SJSA1 (cell line): ENCODE measurements at regions not wholly inside any gene's neighbourhood (a gene's known extent, or its start where the extent isn't known, plus 50 kb on each side); places are given as distances from the start of the nearest gene placed in this dataset.

ENCODE experiments used
- DNase-seq, 2 experiments: peaks; one replicate each; pipeline ENCODE4 v3.0.0-alpha.2; 2015 to 2020; ENCODE audit warnings: low spot score in 2 of 2, low read depth in 1 of 2
- H3K27ac ChIP-seq: fragments of 250-450 bp; sonication (Bioruptor Pico); 2 replicates; pipeline ENCODE4 v1.5.1; 2020; ENCODE audit warnings: mild to moderate bottlenecking, moderate library complexity
- H3K27me3 ChIP-seq: fragments of 250-450 bp; sonication (Bioruptor Pico); replicated peaks from 2 replicates; pipeline ENCODE4 v1.5.1; 2020; ENCODE audit warnings: mild to moderate bottlenecking, moderate library complexity
- H3K36me3 ChIP-seq: fragments of 250-450 bp; sonication (Bioruptor Pico); 2 replicates; pipeline ENCODE4 v1.5.1; 2020; ENCODE audit warnings: mild to moderate bottlenecking
- H3K4me1 ChIP-seq: fragments of 250-450 bp; sonication (Bioruptor Pico); replicated peaks from 2 replicates; pipeline ENCODE4 v1.6.1; 2021; ENCODE audit warnings: mild to moderate bottlenecking
- H3K4me3 ChIP-seq: fragments of 250-450 bp; sonication (Bioruptor Pico); 2 replicates; pipeline ENCODE4 v1.5.1; 2020; ENCODE audit warnings: mild to moderate bottlenecking
- H3K9me3 ChIP-seq: fragments of 250-450 bp; sonication (Bioruptor Pico); replicated peaks from 2 replicates; pipeline ENCODE4 v1.5.1; 2020; ENCODE audit warnings: mild to moderate bottlenecking

DNA sequence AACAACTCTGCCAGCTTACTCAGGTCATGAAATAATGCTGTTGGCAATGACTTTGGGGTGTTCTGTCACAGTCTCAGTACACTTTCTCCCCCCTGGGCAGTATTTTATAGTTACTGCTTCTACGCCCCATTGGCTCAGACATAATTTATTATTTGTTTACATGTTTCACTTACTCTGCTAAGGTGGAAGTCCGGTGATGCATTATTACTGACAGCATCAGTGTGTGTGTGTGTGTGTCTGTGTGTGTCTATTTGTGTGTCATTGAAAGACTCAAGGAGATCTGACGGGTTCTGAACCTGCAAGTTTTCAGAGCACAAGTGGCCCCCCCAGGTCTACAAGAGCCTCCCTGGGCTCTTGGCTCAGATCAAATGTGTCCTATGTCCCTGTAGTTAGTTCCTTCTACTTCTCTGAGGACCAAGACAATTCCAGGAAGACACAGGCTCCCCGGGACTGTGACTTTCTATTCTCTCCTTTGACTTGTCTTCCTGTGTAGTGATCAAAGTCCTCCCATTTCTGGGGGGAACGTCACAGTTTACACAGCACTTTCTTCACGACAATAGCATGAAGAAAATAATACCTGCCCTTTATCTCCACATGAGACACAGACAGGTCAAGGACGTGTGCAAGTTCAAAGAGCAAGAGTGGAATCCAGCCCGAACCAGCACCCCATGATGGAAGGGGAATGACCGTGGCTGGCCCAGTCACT, 283.7 kb upstream of the GATB start:
- Histone ChIP-seq H3K36me3 (no peaks in the 10 kb centered on the region), H3K9me3 (no peaks in the 10 kb centered on the region; the same call in 1 of the 2 replicates), H3K27me3 (no peaks in the 10 kb centered on the region), H3K27ac (no peak overlapping the region), H3K4me1 (peaks cover 1% of the 10 kb centered on the region; the same call in 1 of the 2 replicates), H3K4me3 (no peak overlapping the region)
- DNase-seq, result no peak

DNA sequence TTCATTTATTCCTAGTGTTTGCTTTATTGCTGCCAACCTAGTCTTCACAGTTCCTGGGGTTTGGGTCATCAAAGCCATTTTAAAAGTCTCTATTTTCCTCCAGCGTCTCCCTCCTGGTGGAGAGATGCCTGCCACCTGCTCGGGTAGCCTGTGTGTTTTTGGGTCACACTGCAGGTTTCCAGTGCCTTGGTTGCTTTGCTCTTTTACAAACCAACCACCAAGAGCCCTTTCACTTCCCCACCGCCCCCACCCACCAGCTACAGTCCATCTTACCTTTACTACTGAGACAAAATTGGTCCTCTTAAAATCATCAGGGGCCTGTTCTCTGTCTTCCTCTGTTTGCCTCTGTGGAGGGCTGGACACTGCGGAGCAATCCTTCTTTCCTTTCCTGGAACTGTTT, 280.5 kb upstream of the GATB start:
- no peaks in the 10 kb centered on the region for H3K36me3 ChIP-seq

DNA sequence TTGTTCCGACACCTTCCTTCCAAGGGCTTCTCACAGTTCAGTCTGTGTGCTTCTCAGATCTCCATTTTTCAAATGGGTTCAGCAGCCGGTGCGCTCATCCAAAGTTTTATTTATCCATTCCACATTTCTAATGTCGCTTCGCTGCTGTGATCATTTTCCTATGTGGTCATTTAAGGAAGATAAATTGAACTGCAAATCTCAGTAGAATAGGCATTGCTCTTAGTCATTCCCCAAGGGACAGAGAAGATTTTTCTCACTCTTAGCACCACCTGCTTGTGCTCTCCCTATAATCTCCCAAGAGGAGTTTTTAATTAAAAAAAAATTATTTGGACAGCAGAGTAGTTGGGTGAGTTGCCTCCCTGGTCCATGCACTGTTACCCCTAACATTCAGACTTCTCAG, 278.9 kb upstream of the GATB start:
- DNase-seq, result no peak
- Histone ChIP-seq H3K27ac (no peak overlapping the region), H3K36me3 (no peaks in the 10 kb centered on the region), H3K27me3 (no peaks in the 10 kb centered on the region), H3K4me1 (peaks cover 7% of the 10 kb centered on the region; the same call in 1 of the 2 replicates), H3K9me3 (no peaks in the 10 kb centered on the region; the same call in 1 of the 2 replicates), H3K4me3 (no peak overlapping the region)

More for the DNA sequence above, 280.5 kb upstream of the GATB start:
- Histone ChIP-seq H3K27me3 (no peaks in the 10 kb centered on the region), H3K27ac (no peak overlapping the region), H3K9me3 (no peaks in the 10 kb centered on the region; the same call in 1 of the 2 replicates), H3K4me1 (peaks cover 7% of the 10 kb centered on the region; the same call in 1 of the 2 replicates), H3K4me3 (no peak overlapping the region)
- no peak for DNase-seq

DNA sequence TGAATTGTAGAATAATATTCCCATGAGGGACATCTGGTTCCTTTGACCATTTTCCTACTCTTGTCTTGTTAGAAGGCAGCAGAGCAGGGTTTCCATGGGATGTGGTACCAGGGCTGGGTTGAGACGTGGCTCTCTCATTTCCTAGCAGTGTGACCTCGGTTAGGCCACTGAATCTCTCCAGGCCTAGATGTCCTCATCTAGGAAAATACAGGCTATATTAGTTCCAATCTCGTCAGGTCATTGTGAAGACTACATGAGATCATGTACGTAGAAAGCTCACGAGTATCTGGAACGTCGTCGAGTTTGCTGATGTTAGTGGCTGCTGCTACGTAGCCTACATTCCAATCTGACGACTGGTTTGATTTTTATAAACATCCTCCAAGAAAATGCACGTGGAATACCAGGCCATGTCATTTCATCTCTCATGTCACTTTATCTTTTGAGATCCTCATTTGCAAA, 278.2 kb upstream of the GATB start:
- peaks cover 7% of the 10 kb centered on the region; the same call in 1 of the 2 replicates for H3K4me1 ChIP-seq
- H3K27me3 ChIP-seq, result no peaks in the 10 kb centered on the region
- no peaks in the 10 kb centered on the region for H3K36me3 ChIP-seq
- no peaks in the 10 kb centered on the region; the same call in 1 of the 2 replicates for H3K9me3 ChIP-seq
- no peak overlapping the region for H3K4me3 ChIP-seq
- H3K27ac ChIP-seq, result peak overlapping the region; percentile 42; the same call in 1 of the 2 replicates
- DNase-seq, result peak in 1 of 2 experiments; percentile 16

DNA sequence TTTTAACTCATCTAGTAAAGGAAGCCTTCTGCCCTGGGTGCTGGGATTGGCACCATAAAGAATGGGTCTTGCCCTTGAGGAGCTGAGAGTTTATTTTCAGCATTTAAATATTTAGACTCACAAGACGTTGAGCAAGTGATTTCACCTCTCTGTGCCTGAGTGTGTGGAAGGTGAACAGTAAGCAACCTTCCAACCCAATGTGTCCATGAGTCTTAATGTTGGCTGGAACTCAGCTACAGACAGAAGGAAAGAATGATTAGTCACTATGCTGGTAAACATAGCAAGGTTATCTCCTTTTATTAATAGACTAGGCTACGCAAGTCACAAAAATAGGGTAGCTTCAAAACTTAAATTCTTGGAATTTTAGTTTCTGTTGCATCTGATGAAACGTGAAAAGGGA, 277.4 kb upstream of the GATB start:
- Histone ChIP-seq H3K27ac (no peak overlapping the region), H3K36me3 (no peaks in the 10 kb centered on the region), H3K9me3 (no peaks in the 10 kb centered on the region; the same call in 1 of the 2 replicates), H3K4me1 (peaks cover 7% of the 10 kb centered on the region; the same call in 1 of the 2 replicates), H3K27me3 (no peaks in the 10 kb centered on the region), H3K4me3 (no peak overlapping the region)
- DNase-seq, result no peak

DNA sequence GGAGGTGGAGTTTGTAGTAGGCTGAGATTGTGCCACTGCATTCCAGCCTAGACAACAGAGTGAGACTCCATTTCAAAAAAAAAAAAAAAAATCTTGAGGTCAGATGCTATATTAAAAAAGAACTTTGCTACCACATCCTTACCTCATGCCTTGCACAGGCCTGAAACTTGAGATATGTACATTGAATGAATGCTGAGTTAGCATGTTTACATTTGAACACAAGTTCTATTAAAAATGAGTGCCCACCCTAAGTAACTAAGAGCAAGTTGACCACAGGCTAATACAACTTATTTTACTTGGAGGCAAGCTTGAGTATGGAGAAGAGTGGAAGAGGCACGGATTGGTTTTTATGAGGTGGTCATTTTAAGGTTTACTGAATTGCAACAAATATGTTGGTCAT, 276.6 kb upstream of the GATB start:
- H3K4me1 ChIP-seq, result peaks cover 7% of the 10 kb centered on the region; the same call in 1 of the 2 replicates
- H3K27me3 ChIP-seq, result no peaks in the 10 kb centered on the region
- no peak for DNase-seq
- H3K27ac ChIP-seq, result no peak overlapping the region
- no peaks in the 10 kb centered on the region for H3K36me3 ChIP-seq
- no peaks in the 10 kb centered on the region; the same call in 1 of the 2 replicates for H3K9me3 ChIP-seq
- H3K4me3 ChIP-seq, result no peak overlapping the region

DNA sequence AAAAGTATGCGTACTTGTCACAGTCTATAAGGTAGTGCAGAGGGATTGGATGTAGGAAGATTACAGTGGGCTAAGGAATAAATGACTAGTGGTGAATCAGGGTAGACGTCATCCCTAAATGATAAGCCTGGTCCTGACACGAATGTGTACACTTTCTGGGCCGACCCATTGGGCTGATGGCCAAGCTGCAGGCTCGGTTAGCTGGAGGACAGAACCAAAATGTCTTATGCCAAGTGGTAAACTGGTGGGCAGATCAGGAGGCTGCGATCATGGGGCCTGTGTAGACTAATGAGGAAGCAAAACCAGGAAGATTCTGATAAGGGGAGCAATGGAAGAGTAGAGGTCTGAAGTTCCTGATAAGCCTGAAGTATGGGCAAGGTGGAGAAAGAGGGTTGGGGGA, 272.8 kb upstream of the GATB start:
- Histone ChIP-seq H3K27me3 (no peaks in the 10 kb centered on the region), H3K4me1 (no peaks in the 10 kb centered on the region), H3K27ac (no peak overlapping the region), H3K36me3 (no peaks in the 10 kb centered on the region), H3K9me3 (no peaks in the 10 kb centered on the region), H3K4me3 (no peak overlapping the region)
- DNase-seq, result no peak

DNA sequence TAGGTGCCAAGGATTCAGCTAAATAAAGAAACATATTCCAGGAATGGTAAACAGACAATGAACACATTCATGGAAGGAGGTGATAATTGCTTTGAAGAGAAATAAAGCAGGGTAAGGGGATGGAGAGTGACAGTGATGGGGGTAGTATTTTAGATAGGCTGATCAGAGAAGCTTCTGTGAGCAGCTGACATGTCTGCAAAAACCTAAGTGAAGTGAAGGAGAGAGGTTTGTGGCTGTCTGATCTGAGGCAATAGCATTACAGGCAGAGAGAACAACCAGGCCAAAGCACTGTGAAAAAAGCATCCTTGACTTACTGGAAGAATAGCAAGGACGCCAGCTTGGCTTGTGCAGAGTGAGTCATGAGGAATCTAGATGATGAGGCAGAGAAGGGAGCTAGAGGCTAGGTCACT, 271.9 kb upstream of the GATB start:
- DNase-seq, result no peak
- H3K27ac ChIP-seq, result no peak overlapping the region
- no peaks in the 10 kb centered on the region for H3K27me3 ChIP-seq
- H3K4me1 ChIP-seq, result no peaks in the 10 kb centered on the region
- no peaks in the 10 kb centered on the region for H3K9me3 ChIP-seq
- no peak overlapping the region for H3K4me3 ChIP-seq
- H3K36me3 ChIP-seq, result no peaks in the 10 kb centered on the region

DNA sequence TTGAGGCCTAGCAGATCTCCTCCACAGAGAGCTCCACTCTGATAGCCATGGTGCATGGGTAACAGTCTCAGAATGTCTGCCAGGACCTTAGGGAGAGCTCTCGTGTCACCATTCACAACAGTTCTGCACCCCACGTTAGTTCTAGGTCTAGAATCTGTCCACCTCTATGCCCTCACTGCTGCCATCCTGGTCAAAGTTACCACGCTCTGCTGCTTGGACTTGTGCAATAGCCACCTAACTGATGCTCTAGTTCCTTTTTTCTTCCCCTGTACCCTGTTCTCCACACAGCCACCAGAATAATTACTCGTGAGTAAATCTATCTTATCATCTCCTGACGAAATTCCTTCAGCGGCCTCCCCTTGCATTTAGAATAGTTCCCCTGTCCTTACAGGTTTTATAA, 268.8 kb upstream of the GATB start:
- no peaks in the 10 kb centered on the region for H3K4me1 ChIP-seq
- DNase-seq, result no peak

DNA sequence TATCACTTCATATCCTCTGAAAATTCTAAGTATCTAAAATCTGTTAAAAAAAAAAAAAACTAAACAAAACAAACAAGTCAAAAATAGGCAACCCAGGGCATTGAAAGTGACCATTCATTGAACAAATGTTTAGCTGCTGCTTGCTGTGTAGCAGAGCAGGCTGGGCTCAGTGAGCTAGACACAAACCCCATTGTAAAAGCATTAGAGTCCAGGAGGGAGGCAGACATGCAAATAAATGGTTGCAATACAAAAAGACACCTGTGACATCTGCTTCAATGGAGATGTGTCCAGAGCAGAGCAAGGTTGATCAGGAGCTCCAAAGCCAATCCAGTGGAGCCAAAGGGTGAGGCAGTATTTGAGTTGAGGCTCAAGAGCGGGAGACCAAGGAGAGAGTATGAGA, 267.3 kb upstream of the GATB start:
- Histone ChIP-seq H3K27ac (no peak overlapping the region), H3K27me3 (no peaks in the 10 kb centered on the region), H3K36me3 (no peaks in the 10 kb centered on the region), H3K9me3 (no peaks in the 10 kb centered on the region), H3K4me3 (no peak overlapping the region), H3K4me1 (no peaks in the 10 kb centered on the region)
- no peak for DNase-seq

More for the DNA sequence above, 268.8 kb upstream of the GATB start:
- Histone ChIP-seq H3K4me3 (no peak overlapping the region), H3K27ac (no peak overlapping the region), H3K27me3 (no peaks in the 10 kb centered on the region), H3K9me3 (no peaks in the 10 kb centered on the region), H3K36me3 (no peaks in the 10 kb centered on the region)

DNA sequence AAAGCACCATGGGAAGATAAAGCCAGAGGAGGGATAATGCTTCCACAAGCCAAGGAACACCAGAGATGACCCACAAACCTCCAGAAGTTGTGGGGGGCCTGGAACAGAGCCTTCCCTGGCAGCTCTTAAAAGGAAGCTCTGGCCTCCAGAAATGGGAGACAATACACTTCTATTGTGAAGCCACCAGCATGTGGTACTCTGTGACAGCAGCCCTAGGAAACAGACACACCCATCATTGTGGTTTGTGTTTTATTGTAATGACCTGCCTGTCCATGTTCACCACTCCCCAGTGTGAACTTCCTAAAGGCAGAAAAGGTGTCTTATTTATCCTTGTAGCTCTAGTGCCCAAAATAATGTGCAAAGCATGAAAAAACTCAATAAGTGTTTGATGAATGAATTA, 264.1 kb upstream of the GATB start:
- no peak overlapping the region for H3K27ac ChIP-seq
- H3K36me3 ChIP-seq, result no peaks in the 10 kb centered on the region
- DNase-seq, result no peak
- H3K9me3 ChIP-seq, result no peaks in the 10 kb centered on the region
- no peaks in the 10 kb centered on the region; the same call in 1 of the 2 replicates for H3K27me3 ChIP-seq
- H3K4me3 ChIP-seq, result no peak overlapping the region
- no peaks in the 10 kb centered on the region for H3K4me1 ChIP-seq

DNA sequence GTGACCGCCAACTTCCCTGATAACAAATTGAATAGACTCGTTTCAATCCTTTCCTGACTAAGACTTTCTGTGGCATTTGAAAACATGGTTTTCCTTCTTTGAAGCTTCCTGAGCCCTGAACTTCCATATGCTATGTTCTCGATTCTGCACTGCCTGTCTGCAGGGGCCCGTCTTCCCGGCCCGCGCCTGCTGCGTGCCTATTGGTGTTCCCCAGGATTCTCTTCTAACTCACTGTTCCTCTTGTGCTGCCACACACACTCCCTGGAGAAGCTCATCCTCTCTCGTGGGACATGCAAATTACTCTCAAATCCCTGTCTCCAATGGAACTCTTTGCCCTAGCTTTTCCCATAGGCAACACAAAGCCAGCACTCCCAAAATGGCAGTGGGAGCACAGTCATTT, 262.9 kb upstream of the GATB start:
- Histone ChIP-seq H3K4me3 (no peak overlapping the region), H3K9me3 (no peaks in the 10 kb centered on the region), H3K27ac (no peak overlapping the region), H3K36me3 (no peaks in the 10 kb centered on the region), H3K4me1 (no peaks in the 10 kb centered on the region), H3K27me3 (no peaks in the 10 kb centered on the region; the same call in 1 of the 2 replicates)
- no peak for DNase-seq

DNA sequence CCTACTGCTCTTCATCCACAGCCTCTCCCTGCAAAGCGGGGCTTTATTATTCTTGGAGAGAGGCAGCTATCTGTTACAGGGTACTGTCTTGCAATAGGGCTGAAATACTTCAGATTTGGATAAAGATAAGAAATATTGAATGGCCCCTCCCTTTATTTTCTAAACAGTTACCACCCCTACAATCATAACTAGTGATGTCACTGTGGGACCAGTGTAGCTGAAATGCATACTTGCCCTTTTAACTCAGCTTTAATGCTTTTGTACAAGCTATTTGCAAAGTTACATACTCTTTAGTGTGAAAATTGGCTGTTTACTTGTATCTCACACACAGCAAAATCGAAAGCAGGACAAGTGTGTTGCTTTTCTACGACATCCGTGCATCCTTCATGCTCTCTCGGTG, 261.7 kb upstream of the GATB start:
- DNase-seq, result no peak
- H3K27ac ChIP-seq, result no peak overlapping the region
- H3K4me3 ChIP-seq, result no peak overlapping the region
- H3K36me3 ChIP-seq, result no peaks in the 10 kb centered on the region
- H3K27me3 ChIP-seq, result no peaks in the 10 kb centered on the region; the same call in 1 of the 2 replicates
- H3K9me3 ChIP-seq, result no peaks in the 10 kb centered on the region
- no peaks in the 10 kb centered on the region for H3K4me1 ChIP-seq

DNA sequence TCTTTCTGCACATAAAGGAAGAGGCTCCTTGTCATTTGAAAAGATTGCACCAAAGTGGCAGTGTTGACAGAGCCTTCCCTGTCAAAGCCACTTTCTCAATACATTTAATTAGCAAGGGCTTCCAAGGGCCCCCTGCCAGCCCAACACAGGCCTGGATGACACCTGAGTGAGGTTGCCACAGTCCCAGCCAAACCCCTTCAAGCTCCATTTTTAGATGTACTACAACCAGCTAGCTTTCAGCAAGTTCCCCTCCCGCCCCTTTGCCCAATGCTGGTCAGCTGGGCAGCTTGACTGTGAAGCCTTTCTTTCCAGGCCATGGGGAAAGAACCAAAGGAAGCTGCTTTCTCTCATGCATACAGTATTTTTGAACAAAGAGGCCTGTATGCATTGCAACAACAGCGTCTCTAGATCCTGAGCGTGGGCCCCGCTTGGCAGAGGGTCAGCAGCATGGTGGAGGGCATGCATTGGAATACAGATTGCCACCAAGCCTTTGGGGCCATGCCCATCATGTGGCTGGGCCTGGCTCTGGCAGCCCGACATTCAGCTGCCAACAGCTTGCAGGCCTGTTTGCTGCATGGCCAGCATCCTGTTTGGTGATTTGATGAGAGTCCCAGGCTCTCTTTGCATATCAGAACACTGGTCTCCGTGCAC, 261.1 kb upstream of the GATB start:
- no peak for DNase-seq
- no peaks in the 10 kb centered on the region; the same call in 1 of the 2 replicates for H3K27me3 ChIP-seq
- H3K4me3 ChIP-seq, result no peak overlapping the region
- H3K4me1 ChIP-seq, result no peaks in the 10 kb centered on the region
- H3K36me3 ChIP-seq, result no peaks in the 10 kb centered on the region
- H3K9me3 ChIP-seq, result no peaks in the 10 kb centered on the region
- no peak overlapping the region for H3K27ac ChIP-seq
